ENCODE measurements at regions not wholly inside any gene's neighbourhood (a gene's known extent, or its start where the extent isn't known, plus 50 kb on each side); places are given as distances from the start of the nearest gene placed in this dataset.

DNA sequence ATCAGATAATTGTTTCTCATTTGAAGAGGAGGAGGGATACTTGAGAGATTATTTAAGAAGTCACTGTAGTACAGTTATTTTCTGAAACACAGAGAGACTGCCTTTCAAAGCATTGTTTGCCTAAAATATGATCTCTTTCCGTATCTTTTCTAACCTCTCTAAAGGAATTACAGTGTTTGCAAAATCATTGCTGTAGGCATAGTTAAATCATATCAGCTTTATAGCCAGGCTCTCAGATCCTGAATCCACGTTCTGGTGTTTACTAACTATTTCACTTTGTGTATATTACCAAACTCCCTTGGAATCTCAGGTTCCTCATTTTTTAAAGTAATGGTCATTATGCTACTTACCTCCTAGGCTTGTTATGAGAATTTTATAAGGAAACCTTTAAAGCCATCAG lies 1151.6 kb upstream of the CDH9 start:
- no peak for DNase-seq

DNA sequence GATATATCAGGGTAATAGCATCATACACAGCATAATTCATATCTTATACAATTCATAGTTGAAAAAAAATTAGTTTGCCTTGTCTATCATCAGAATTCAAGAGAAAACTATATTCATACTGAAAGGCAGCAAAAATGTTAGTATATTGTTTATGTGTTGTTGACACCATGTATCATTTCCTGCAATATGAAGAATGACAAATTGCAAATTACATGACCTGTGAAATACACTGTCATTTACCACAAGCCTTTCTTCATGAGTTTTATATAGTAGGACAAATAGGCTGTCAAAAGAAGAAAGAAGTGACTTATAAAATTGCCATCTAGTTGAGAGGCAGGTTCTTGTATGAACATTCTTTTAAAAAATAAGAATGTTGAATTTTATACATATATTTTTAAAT lies 1136.3 kb upstream of the CDH9 start:
- DNase-seq: no peak

DNA sequence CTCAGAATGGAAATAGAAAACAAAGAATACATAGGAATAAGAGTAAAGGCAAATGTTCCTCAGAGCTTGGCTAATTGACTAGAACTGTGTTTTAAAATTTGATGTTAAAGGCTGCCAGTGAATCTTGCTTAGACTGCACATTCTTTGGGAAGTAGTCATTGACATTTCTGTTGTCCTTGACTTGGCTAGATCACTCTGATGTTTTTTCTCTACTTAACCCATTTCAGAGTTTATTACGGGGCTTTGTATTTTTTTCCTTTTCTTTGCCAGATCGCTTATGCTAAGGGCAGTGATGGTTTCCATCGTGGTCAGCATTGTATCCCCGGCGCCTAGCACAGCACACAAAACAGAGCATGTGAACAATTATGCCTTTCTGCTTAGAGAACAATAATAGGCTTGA lies 1126.7 kb upstream of the CDH9 start:
- no peak for DNase-seq

DNA sequence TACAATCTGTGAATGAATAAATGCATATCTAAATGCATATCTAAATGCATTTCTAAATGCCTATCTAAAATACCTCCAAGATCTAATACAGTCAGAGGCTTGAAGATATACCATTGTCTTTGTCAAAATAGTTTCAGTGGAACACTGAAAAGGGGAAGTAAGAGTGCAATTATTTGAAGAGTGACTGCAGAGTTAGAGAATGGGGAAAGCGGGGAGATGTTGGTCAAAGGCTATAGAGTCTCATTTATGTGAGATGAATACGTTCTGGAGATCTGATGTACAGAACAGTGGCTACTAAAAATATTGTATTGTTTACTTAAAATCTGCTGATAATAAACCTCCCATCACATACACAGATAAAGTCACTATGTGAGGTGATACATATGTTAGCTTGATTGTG lies 1126.2 kb upstream of the CDH9 start:
- no peak for DNase-seq

DNA sequence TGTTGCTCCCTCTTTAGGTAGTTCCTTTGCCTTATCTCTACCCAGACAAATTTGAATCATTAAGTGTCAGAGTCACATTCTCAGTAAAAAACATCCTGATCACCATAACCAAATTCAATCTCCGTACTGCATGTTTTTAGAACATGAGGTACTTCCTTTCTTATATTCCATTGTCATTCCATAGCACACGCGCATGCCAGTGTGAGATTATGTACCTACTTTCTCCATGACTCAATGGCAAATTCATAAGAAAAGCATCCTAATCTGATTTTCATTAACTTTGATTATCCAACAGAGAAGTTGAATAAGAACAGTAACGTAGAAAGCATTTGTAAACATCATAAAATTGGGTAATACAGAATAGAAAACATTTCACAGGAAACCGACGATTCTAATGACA lies 1118.6 kb upstream of the CDH9 start:
- no peak for DNase-seq

DNA sequence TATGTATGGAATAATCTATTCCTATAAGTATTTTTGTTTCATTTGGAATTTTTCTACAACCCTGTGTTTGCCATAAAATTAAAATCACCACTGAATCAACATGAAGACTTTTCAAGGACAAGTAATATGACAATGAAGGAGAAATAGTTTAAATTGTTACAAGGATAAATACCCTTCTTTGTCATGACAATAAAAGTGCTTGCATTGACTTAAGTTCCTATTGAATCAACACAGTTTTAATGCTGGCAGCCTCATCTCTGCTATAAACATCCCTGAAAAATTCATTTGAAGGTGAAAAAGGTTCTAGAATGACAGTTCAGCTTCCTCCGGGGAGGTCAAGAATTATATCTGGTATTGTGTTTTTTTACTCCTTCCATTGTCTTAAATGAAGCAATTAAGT lies 1105.1 kb upstream of the CDH9 start:
- no peak for DNase-seq

DNA sequence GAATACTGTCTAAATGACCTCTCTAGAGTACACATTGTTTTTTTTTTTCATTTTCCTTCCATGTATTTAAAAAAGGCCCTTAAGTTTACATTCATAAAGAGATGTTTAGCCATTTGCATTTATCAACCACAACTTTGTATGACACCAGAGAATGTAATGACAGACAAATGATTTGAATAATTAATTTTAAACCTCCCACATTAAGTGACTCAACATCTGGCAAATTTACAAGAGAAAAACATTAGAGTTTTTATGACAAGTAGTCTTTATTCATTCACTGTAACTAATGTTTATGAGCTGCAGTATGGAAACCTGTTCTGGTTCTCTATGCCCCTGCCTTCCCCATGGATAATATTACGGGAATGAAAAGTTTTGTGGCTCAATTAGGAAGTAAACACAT lies 1093.8 kb upstream of the CDH9 start:
- no peak for DNase-seq

DNA sequence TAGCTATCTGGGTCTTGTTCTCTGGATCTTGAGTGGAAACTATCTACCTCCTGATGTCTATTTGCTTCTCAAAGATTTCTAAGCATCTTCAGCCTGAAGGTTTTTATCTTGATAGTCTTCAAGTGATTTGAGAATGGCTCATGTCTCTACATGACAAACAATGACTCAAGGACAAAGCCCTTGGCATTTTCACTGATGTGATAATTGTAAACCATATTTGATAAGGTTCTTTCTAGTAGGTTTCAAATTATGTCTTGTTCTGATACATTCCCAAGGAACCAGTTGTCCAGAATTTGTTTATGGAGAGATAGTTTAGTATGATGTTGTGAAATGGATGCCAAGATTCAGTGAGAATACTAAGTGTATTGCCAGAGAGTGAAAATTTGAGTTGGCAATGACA lies 1079.3 kb upstream of the CDH9 start:
- no peak for DNase-seq

DNA sequence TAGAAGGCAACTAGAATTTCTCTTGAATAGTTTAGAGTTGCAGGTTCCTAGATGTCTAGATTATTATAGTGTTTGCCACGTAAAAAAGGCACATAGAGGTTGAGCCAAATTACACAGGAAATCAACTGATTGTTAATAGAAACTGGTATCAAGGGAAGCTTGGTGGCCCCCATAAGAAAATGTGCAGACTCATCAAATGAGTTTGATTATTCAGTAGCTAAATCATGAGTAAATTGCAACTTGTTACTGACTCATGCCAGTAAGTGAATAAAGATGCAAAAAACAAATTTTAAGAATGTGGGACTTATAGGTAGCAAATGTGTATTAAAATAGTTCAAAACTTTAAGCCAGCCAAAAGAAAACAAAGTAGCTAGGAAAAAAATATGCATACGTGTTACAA lies 1078.9 kb upstream of the CDH9 start:
- DNase-seq: no peak

DNA sequence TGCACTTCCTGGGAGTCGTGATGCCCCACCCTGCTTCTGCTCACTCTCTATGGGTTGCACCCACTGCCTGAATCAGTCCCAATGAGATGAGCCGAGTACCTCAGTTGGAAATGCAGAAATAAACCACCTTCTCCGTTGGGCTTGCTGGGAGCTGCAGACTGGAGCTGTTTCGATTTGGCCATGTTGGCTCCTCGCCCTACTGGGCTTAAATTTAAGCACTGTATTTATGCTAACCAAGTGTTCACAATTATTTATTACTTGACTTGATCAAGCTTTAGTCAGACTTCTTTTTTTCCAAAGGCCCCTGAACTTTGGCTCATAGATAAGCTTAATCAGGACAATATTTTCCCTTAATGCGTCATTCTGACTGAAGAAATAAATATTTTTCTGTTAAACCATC lies 1072.4 kb upstream of the CDH9 start:
- DNase-seq: peak; percentile 1

DNA sequence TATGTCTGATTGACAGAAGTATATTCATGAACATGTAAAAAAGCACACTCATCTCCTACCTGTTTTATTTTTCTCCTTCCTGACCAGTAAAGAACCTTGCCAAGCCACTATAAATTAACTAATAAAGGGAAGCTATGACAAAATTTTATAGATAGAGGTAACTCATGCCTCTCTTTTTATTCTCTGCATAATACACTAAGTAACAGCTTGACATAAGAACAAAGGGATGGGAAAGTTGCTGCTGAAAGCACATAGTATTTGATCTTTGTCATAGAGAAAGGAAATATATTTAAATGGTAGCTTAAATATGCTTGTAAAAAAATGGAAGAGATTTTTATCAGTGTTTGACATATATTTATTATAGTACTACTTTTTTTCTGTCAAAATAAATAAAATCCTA lies 1065.7 kb upstream of the CDH9 start:
- no peak for DNase-seq

DNA sequence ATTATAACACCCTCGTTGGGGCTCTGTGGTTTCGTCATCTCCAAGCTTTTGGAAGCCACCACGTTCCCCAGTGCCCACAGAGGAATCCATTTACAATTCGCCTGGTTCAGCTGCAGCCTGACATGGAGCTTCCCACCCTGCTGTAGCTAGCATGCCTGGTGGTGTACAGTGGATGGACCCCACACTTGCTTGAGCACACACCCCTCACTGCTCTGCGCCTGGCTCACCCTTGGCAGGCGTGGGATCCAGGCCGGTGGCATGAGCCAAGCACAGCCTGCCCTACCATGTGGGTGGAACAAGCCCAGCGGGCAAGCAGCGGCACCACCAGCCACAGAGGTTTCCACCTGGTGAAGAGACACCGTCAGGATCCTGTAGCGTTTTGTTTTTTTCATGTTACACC lies 1045.7 kb upstream of the CDH9 start:
- no peak for DNase-seq

DNA sequence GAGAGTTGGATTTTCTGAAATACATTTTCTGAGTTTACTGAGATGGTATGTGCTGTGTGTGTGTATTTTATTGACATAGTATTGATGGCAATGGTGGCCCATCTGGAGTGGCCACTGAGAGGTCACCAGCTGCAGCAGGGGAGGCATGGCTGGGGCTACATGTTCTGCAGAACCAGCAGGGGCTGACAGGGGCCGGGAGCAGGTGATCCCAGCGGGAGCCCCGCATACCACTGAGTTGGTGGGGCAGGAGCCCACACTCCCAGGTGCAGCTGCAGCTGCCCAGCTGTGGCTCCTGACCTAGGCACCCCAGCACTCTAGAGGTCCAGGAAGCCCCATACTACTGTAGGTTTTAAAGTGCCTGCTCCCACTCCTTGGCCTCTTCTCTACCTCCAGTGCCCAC lies 1044.2 kb upstream of the CDH9 start:
- no peak for DNase-seq

DNA sequence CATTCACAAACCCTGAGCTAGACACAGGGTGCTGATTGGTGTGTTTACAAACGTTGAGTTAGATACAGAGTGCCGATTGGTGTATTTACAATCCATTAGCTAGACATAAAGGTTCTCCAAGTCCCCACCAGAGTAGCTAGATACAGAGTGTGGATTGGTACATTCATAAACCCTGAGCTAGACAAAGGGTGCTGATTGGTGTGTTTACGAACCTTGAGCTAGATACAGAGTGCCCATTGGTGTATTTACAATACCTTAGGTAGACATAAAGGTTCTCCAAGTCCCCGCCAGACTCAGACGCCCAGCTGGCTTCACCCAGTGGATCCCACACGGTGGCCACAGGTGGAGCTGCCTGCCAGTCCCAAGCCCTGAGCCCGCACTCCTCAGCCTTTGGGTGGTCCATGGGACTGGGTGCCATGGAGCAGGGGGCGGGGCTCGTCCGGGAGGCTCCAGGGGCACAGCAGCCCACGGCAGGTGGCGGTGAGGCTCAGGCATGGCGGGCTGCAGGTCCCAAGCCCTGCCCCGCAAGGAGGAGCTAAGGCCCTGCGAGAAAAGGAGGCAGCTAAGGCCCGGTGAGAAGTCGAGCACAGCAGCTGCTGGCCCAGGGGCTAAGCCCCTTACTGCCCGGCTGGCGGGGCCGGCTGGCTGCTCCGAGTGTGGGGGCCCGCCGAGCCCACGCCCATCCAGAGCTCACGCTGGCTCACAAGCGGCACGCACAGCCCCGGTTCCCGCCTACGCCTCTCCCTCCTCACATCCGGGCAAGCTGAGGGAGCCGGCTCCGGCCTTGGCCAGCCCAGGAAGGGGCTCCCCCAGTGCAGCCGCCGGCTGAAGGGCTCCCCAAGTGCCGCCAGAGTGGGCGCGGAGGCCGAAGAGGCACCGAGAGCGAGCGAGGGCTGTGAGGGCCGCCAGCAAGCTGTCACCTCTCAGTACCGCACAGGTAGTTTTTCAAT lies 1039.2 kb upstream of the CDH9 start:
- no peak for DNase-seq

DNA sequence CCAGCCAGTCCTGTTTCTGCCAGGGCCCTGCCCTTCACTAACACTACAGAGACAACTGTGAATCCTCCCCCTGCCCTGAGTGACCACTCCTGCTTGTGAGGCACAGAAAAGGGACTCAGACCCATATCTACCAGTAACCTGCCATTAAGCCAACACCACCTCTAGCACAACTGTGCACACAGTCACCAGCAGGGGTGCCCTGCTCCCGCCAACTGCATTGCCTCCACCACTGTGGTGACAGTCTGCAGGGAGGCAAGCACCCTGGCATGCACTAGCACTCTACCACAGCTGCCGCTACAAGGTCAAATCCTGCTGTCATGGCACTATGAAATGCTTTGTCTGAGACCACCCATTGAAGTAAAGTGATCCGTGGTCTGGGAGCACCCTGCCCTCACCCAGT lies 1028.5 kb upstream of the CDH9 start:
- no peak for DNase-seq

DNA sequence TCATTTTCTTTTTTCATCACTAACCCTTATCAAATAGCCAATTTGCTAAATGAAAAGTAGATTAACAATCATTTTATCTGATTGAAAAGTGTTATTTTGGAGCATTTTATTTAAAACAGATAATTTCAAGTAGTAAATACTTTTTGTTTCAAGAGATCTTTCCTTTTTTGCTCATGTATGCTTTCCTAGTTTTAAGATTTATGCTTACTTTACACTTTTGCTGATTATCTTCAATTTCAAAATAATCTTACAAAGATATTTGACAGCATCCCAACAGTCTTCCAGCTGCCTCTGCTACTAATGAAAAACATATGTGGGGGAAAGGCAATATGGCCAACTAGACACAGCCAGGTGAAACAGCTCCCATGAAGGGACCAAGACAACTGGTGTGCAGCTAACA lies 1027.3 kb upstream of the CDH9 start:
- DNase-seq: no peak

DNA sequence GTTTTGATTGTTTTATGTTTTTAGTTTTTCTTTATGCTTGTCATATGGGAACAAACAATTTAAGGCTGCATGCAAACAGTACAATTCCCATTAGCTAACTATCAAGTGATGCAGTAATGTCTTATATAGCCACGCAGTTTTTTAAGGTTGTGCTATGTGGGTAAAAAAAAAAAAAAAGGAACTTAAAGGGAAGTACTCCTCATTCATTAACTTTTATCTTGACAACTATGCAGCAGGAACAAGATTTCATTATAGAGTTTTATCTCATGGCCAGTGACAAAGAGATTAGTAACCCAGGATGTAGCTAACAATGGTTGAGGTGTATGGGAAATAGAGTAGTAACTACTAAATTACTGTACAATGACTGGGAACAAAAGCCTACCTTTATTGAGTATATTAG lies 1008.2 kb upstream of the CDH9 start:
- no peak for DNase-seq

DNA sequence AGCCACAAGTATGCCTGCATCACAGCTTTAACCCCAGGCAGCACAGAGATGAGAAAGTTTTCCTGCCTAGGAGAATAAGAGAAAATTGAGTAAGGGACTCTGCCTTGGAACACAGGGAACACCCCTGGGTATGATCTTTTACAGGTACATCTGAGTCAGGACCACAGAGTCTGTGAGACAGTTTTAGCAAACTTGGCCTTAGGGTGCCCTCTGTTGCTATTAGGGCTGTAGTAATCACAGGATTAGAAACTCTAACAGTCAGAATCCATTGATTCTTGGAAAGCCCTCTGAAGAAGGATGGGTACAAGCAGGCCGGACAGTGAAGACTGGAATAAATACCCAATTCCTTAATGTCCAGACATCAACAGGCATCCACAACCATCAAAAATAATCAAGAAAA lies 989.5 kb upstream of the CDH9 start:
- no peak for DNase-seq

DNA sequence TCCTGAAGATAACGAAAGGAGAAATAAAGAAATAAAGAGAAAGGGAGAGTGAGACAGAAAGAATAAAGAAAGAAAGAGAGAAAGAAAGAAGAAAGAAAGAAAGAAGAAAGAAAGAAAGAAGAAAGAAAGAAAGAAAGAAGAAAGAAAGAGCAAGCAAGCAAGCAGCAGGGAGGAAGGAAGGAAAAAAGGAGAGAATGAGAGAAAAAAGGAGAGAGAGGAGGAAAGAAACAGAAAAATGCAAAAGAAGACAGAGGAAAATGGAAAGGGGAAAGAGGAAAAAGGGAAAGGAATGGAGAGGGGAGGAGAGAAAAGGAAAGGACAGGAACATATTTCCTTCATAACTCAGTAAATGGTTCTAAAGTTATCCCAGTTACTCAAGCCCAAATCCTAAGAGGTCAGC lies 978.8 kb upstream of the CDH9 start:
- DNase-seq: no peak

DNA sequence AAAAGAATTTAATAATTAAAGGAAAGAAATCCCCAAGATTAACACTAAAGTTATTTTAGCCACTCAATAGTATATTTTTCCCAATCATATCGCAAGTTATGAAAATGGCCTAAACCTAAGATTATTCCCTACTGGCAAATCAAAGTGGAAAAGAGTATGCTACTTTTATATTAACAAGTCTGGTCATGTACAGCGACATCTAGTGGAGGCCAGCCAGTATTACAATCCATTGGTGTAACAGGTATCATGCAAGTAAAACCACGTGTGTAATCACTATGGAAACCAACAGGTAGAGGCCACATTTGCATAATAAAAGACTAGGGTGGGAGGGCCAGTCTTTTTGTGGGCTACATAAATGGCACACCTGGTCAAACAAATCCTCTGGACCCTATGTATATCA lies 976.4 kb upstream of the CDH9 start:
- no peak for DNase-seq

DNA sequence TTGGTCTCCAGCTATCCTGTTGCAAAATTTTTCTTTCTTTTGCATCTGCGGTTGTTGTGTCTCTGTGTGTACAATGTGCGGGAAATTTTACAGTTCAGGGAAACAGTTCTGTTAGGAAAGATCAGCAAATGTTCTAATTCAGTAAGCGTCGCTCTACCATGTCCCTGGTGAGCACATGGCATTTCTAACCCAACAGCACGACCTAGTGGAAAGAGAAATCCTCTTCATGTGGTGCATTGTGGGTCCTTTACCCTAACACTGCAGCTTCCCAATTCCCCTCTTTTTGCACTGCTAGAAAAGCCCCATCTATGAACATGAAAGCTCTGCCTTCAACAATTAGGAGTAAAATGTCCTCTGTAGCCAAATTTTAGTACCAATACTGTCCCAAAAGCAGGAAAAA lies 974.2 kb upstream of the CDH9 start:
- no peak for DNase-seq

DNA sequence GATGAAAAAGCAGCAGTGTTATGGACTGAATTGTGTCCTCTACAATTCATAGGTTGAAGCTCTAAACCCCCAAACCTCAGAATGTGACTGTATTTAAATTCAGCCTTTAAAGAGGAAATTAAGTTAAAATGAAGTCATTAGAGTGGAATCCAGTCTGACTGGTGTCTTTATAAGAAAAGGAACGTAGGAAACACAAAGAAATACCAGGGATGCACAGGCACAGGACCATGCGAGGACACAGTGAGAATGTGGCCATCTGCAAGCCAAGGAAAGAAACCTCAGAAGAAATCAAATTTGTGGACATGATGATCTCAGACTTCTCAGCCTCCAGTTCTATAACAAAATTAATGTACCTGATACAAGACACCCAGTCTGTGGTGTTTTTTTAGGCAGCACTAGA lies 971.2 kb upstream of the CDH9 start:
- DNase-seq: no peak

DNA sequence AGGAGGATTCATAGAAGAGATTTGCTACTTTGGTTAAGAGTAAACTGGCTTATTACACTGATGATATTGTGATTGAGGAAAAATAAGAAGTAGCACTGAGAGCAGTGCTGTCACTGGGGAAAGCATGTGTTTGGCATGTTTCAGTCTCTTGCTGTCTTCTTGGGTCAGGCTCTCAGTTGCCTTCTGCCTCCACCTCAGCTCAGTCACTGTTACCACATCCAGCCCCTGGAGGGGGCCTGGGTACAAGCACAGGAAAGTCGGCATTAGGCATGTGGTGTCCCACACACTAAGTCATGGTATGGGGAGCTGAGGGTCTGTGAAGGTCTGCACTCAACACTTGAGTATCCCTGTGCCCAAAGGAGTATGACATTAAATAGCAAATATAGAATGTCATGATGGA lies 958.3 kb upstream of the CDH9 start:
- no peak for DNase-seq

DNA sequence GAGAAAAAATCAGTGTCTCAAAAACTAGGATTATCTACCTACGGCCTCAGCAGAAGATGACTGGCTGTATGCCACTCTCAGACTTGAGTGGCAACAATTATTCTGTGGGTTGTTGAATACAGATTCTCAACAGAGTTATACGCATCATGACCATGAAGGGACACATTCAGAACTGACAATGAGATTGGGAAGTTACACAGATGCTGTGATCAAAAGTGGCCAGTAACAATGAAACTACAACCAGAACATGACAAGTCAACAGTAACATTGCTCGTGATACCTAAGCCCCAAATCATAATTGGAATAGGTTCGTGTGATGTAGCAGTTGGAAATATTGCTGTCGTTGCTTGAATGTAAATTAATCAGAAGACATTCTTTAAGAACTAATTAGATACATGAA lies 957.5 kb upstream of the CDH9 start:
- no peak for DNase-seq
